WI38 (cell line): ENCODE measurements at regions not wholly inside any gene's neighbourhood (a gene's known extent, or its start where the extent isn't known, plus 50 kb on each side); places are given as distances from the start of the nearest gene placed in this dataset.

Source experiments
- H3K4me3 ChIP-seq: 2 replicates; pipeline ENCODE4 v1.5.1; 2011; ENCODE audit warnings: low read depth, mild to moderate bottlenecking, control low read depth, low read length
- CTCF ChIP-seq: IDR thresholded peaks from 2 replicates; pipeline ENCODE4 v1.5.1; 2012; ENCODE audit warnings: low read depth, mild to moderate bottlenecking, control low read depth, low read length

- H3K4me3 ChIP-seq, result no peak overlapping the region
- TF ChIP-seq CTCF, result no peak
Observed at GRCh38 chr1:117812869-117813511, 116.4 kb downstream of the GDAP2 start.
